Bronchial epithelial cell (primary cell): ENCODE measurements at regions not wholly inside any gene's neighbourhood (a gene's known extent, or its start where the extent isn't known, plus 50 kb on each side); places are given as distances from the start of the nearest gene placed in this dataset.
"Not testable (repeated sequence)": the region's sequence is repeated elsewhere in the genome, so short reads cannot be mapped to it uniquely, and the experiment has no call there.

Experiments
- DNase-seq: peaks from one replicate; pipeline ENCODE4 v3.0.0-alpha.2; 2010; ENCODE audit warnings: low read depth
- FAIRE-seq: peaks from 2 replicates; lab custom pipeline; 2011; peaks lifted over from hg19 to GRCh38; lab: Jason Lieb, UNC
- H3K27me3 ChIP-seq: 2 replicates; pipeline ENCODE4 v1.5.1; 2011; ENCODE audit warnings: low read length; ENCODE audit not compliant: control insufficient read depth, insufficient read depth
- H3K36me3 ChIP-seq: 2 replicates; pipeline ENCODE4 v1.5.1; 2011; ENCODE audit warnings: low read length; ENCODE audit not compliant: control insufficient read depth, insufficient read depth
- H3K4me3 ChIP-seq: 2 replicates; pipeline ENCODE4 v1.5.1; 2011; ENCODE audit warnings: mild to moderate bottlenecking, low read depth, low read length, control low read depth
- CTCF ChIP-seq: IDR thresholded peaks from 2 replicates; pipeline ENCODE4 v1.5.1; 2011; ENCODE audit warnings: mild to moderate bottlenecking, moderate library complexity, low read length, control low read depth, inconsistent platforms; ENCODE audit not compliant: insufficient read depth, severe bottlenecking

GRCh38 chr1:213619026-213619425 is 368.7 kb upstream of the PROX1 start:
- TF ChIP-seq CTCF = no peak
- H3K4me3 ChIP-seq = no peak overlapping the region
- DNase-seq = no peak

GRCh38 chr1:213621077-213621476 is 366.7 kb upstream of the PROX1 start:
- FAIRE-seq = no peak
- H3K27me3 ChIP-seq = no peaks in the 10 kb centered on the region
- no peak for TF ChIP-seq CTCF

More at GRCh38 chr1:213619026-213619425, 368.7 kb upstream of the PROX1 start:
- no peak for FAIRE-seq
- Histone ChIP-seq H3K27me3 (no peaks in the 10 kb centered on the region), H3K36me3 (no peaks in the 10 kb centered on the region)

GRCh38 chr1:213622365-213623063 is 365.3 kb upstream of the PROX1 start:
- H3K27me3 ChIP-seq = no peaks in the 10 kb centered on the region
- H3K4me3 ChIP-seq = no peak overlapping the region
- no peak for FAIRE-seq

More at GRCh38 chr1:213621077-213621476, 366.7 kb upstream of the PROX1 start:
- no peaks in the 10 kb centered on the region for H3K36me3 ChIP-seq
- no peak overlapping the region for H3K4me3 ChIP-seq
- DNase-seq = no peak

GRCh38 chr1:213623064-213623581 is 364.6 kb upstream of the PROX1 start:
- H3K27me3 ChIP-seq = no peaks in the 10 kb centered on the region
- FAIRE-seq = no peak
- TF ChIP-seq CTCF = no peak
- no peaks in the 10 kb centered on the region for H3K36me3 ChIP-seq
- no peak for DNase-seq
- H3K4me3 ChIP-seq = no peak overlapping the region

More at GRCh38 chr1:213622365-213623063, 365.3 kb upstream of the PROX1 start:
- no peaks in the 10 kb centered on the region for H3K36me3 ChIP-seq
- DNase-seq = no peak
- TF ChIP-seq CTCF = no peak

GRCh38 chr1:213623862-213624261 is 363.9 kb upstream of the PROX1 start:
- TF ChIP-seq CTCF = no peak
- no peak for FAIRE-seq

GRCh38 chr1:213636778-213637177 is 351.0 kb upstream of the PROX1 start:
- not testable (repeated sequence) for H3K36me3 ChIP-seq, DNase-seq, FAIRE-seq, H3K4me3 ChIP-seq, H3K27me3 ChIP-seq

More at GRCh38 chr1:213623862-213624261, 363.9 kb upstream of the PROX1 start:
- Histone ChIP-seq H3K36me3 (no peaks in the 10 kb centered on the region), H3K4me3 (no peak overlapping the region), H3K27me3 (no peaks in the 10 kb centered on the region)
- no peak for DNase-seq
